HG02763 (cell line): ENCODE measurements at regions not wholly inside any gene's neighbourhood (a gene's known extent, or its start where the extent isn't known, plus 50 kb on each side); places are given as distances from the start of the nearest gene placed in this dataset.
"Not testable (repeated sequence)": the region's sequence is repeated elsewhere in the genome, so short reads cannot be mapped to it uniquely, and the experiment has no call there.

Experiments used
- ATAC-seq: cut with Tn5 transposase; IDR thresholded peaks from one replicate; pipeline ENCODE4 v1.9.1; 2021; ENCODE audit warnings: mild to moderate bottlenecking, moderate library complexity; ENCODE audit not compliant: unreplicated experiment

DNA sequence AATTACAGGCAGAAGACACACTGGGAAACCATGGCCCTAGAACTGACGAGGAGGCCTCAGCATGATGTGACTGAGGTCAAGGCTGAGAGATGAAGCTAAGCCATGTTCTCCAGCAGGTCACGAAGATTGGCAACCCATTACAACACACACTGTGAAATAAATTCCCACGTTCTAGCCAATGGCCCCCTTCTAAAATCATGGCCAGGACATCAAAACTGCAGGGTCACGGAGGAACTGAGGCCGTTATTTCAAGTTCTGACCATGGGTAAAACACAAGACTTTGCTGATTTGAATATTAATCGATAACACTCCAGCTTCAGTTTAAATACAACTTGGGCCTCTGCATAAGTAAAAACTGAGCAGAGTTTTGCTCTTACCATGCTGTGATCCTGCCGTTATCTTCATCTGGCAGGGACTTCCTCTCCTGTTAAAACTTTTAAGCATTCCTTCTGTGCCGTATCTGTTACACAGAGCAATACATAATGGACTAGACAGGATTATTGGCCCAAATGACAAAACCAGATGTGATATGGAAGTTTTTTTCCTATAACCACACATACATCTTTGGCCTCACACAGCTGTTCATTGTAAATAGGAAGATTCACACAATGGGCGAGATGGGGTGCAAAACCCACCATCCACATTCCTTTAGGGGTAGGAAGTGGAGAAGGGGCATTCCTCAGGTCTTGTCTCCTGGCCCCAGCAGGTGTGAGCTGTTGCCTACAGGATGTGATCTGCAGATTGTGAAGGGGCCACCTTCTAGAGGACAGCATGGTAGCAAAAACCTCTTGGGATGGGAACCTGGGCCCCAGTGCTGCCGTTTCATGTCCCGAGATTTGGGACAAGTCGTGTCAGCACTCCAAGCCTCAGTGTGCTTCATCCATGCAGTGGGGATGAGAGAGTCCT lies 207.4 kb downstream of the OPA1 start:
- ATAC-seq = no peak

- ATAC-seq = no peak
These were observed 208.1 kb downstream of the OPA1 start for GRCh38 chr3:193801097-193801496.

DNA sequence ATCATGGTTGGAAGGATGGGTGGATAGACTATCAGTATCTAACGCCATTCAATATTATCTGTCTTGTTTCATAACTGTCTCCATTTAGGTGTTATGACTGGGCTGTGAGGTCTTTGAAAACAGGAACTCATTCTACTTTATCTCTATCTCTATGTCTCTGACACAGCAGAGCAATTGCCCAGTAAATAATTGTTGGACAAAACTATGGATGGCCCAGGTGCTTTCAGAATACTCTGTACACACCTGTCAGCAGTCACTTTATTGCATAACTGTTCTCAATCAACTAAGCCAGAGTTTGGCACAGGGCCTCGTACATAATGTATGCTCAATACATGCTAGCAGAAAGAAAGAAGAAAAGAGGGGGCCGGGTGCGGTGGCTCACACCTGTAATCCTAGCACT lies 210.3 kb downstream of the OPA1 start:
- ATAC-seq = no peak

- ATAC-seq = no peak
These were observed 212.4 kb downstream of the OPA1 start for GRCh38 chr3:193805448-193805847.

GRCh38 chr3:193808317-193808716 lies 215.3 kb downstream of the OPA1 start:
- no peak for ATAC-seq

- no peak for ATAC-seq
These were observed 216.1 kb downstream of the OPA1 start for GRCh38 chr3:193809106-193809505.

DNA sequence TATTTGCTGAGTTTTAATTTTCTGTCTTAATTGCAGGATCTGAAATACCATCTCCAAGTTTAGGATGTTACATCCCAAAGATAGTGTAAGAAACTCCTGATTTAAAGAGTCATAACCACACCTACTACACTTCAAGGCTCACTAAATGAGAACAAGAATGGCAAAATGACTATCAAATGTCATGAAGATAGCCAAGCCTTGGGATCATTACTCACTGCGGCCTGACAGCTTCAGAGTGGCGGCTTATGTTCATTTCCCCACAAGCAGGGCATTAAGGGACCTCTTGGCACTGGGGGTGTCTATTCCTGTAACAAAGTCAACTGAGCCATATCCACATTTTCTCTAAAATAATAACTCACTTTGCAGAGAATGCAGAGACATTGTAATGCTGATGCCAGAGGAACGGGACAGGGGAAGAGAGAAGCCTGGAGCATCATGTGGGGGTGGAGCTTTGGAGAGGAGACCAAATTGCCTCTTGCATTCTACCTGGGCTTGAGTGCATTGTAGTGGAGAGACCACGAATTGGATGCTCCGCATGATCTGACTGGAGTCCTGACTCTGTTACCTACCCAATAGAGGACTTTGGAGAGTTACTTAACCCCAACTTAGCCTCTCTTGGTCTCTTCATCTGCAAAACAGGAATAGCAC lies 219.2 kb downstream of the OPA1 start:
- ATAC-seq = no peak

- no peak for ATAC-seq
These were observed 219.9 kb downstream of the OPA1 start for GRCh38 chr3:193812791-193813500.

DNA sequence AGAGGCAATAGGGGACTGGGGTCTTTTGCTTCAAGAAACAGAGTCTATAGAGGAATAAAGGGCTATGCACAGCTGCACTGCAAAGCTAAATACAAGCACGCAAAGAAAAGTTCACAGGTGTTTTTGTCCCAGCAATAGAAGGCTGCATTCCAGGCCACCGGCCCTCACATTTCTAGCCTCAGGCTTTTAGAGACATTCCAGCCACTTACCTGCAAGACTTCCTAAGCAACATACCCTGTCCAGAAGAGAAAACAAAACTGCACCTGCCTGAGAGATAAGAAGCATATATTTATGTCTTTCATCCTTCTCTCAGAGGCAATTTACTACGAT lies 220.5 kb downstream of the OPA1 start:
- ATAC-seq = no peak

- ATAC-seq = no peak
These were observed 221.3 kb downstream of the OPA1 start for GRCh38 chr3:193814166-193814892.

DNA sequence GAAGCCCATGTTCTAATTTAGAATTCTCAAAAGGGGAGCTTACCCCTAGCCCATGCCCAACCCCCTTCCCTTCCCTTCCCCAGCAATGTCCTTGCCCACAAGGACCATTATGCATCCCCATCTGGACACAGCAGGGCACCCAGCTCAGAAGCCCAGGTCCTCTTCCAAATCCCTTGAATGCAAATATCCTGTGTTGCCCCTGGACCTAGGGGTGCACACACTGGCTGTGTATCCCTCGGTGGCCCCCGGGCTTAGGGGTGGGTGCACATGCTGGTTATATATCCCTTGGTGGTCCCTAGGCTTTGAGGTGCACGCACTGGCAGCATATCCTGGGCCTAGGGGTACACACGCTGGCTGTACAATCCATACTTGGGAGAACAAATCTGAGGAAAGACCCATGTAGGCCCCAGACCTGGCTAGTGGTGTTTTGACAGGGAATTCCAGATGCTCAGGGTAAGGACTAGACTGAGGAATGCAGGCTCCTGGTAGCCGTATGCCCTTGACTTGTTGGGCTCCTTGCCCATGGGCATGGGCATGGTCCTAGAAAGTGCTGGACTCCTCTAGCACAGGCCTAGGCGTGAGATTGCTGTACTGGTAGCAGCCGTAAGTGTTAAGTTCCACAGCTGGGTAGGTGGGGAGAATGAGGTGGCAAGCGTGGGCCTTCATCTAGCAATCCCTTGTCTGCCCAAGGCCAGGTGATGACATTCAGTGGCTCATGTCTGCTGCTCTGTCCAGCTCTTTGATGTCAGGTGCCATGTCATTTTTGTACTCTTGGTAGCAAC lies 222.4 kb downstream of the OPA1 start:
- ATAC-seq = no peak

- no peak for ATAC-seq
These were observed 223.0 kb downstream of the OPA1 start for GRCh38 chr3:193816028-193816395.

- ATAC-seq = no peak
These were observed 223.8 kb downstream of the OPA1 start for GRCh38 chr3:193816656-193817311.

GRCh38 chr3:193819117-193820010 lies 226.4 kb downstream of the OPA1 start:
- no peak for ATAC-seq

GRCh38 chr3:193821151-193821668 lies 228.2 kb downstream of the OPA1 start:
- ATAC-seq = no peak

DNA sequence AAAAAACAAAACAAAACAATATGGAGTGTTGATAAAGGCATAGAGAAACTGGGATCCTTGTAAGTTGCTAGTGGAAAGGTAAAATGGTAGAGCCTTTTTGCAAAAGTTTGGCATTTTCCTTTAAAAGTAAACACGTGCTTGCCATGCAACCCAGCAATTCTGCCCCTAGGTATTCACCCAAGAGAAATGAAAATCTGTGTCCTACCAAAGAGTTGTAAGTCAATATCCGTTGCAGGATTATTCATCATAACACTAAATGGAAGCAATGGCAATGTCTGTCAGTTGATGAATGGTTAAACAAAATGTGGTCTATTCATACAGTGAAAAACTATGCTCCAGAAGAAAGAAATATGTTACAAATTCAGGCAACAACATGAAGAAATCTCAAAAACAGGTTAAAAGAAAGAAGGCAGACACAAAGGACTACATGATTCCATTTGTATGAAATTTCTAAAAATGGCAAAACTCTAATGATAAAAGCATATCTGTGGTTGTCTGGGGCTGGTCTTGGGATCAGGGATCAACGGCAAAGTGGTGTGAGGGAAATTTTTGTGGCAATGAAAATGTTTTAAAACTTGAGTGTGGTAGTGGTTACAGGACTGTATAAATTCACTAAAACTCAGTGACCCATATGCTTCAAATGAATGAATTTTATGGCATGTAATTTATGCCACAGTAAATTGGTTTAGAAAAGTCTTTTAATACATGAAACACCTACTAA lies 229.6 kb downstream of the OPA1 start:
- no peak for ATAC-seq

DNA sequence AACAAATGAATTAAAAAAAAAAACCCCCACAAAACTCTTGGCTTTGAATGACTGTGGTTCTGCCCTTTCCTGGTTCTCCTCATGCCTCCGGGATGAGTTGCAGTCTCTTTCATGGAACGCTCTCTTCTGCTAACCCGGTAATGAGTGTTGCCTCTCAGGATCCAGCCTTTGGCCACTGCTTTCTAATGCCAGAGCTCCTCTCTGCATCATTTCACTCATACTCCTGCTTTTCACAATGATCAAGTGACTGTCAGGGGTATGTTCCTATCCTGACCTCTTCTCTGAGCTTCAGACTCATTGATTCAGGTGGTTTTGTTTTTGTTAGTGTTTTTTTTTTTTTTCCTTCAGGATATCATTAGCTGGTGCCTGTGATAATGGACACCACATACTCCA lies 230.2 kb downstream of the OPA1 start:
- ATAC-seq = not testable (repeated sequence)

DNA sequence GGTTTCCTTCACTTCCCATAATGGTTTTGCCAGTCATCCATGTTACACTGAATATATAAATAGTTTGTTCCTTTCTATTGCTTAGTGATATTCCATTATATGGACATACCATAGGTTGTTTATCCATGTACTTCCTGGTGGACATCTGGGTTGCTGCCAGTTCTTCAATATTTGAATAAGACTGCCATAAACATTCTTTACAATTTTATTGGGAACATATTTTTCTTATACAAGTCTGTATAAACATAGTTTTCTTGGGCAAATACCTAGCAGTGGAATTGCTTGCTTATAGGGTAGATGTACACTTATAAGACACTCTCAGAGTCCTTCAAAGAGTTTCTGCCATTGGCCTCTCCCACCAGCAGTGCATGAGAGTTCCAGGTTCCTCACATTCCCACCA lies 231.4 kb downstream of the OPA1 start:
- no peak for ATAC-seq
